Endodermal cell (in vitro differentiated cells): ENCODE measurements at regions not wholly inside any gene's neighbourhood (a gene's known extent, or its start where the extent isn't known, plus 50 kb on each side); places are given as distances from the start of the nearest gene placed in this dataset.
"Not testable (repeated sequence)": the region's sequence is repeated elsewhere in the genome, so short reads cannot be mapped to it uniquely, and the experiment has no call there.

Experiments used
- DNase-seq: peaks from one replicate; pipeline ENCODE4 v3.0.0-alpha.2; 2017
- H3K27ac ChIP-seq: 2 replicates; pipeline ENCODE4 v1.5.1; 2013; ENCODE audit warnings: mild to moderate bottlenecking, low read depth, low read length, moderate library complexity
- H3K27me3 ChIP-seq: 2 replicates; pipeline ENCODE4 v1.6.1; 2013; ENCODE audit warnings: mild to moderate bottlenecking, low read length, moderate library complexity; ENCODE audit not compliant: insufficient read depth, control insufficient read depth, poor library complexity, severe bottlenecking
- H3K36me3 ChIP-seq: 2 replicates; pipeline ENCODE4 v1.7.0; 2013; ENCODE audit warnings: mild to moderate bottlenecking, low read length, moderate library complexity; ENCODE audit not compliant: control insufficient read depth, insufficient read depth
- H3K4me1 ChIP-seq: one replicate; pipeline ENCODE4 v1.7.0; 2013; ENCODE audit warnings: low read length; ENCODE audit not compliant: control insufficient read depth, insufficient read depth
- H3K4me3 ChIP-seq: 2 replicates; pipeline ENCODE4 v1.5.1; 2013; ENCODE audit warnings: mild to moderate bottlenecking, low read length, moderate library complexity
- H3K9ac ChIP-seq: 2 replicates; pipeline ENCODE4 v1.6.1; 2013; ENCODE audit warnings: mild to moderate bottlenecking, low read length, moderate library complexity; ENCODE audit not compliant: poor library complexity, severe bottlenecking; ENCODE audit errors: extremely low read depth
- H3K9me3 ChIP-seq: 2 replicates; pipeline ENCODE4 v1.6.1; 2013; ENCODE audit warnings: mild to moderate bottlenecking, low read length, moderate library complexity; ENCODE audit not compliant: control insufficient read depth
- H3K27ac Mint-ChIP-seq: 2 replicates; pipeline ENCODE4 v1.8.0; 2020; ENCODE audit warnings: mixed read lengths
- H3K27me3 Mint-ChIP-seq: 2 replicates; pipeline ENCODE4 v1.8.0; 2021; ENCODE audit warnings: mild to moderate bottlenecking, mixed read lengths; ENCODE audit not compliant: insufficient read depth
- H3K36me3 Mint-ChIP-seq: 2 replicates; pipeline ENCODE4 v1.8.0; 2020; ENCODE audit warnings: low read depth, mixed read lengths
- H3K4me1 Mint-ChIP-seq: 2 replicates; pipeline ENCODE4 v1.8.0; 2020; ENCODE audit warnings: mixed read lengths
- H3K4me3 Mint-ChIP-seq: 2 replicates; pipeline ENCODE4 v1.8.0; 2020; ENCODE audit warnings: mild to moderate bottlenecking, moderate library complexity, mixed read lengths
- H3K9me3 Mint-ChIP-seq: 2 replicates; pipeline ENCODE4 v1.8.0; 2020; ENCODE audit warnings: mild to moderate bottlenecking, mixed read lengths
- CTCF ChIP-seq: fragments of 200-600 bp; sonication (generic); conservative IDR thresholded peaks from 2 replicates; pipeline ENCODE4 v1.5.0; 2021; ENCODE audit warnings: antibody characterized with exemption, mild to moderate bottlenecking
- WGBS, 2 experiments: methylation state at CpG; one replicate each; pipeline versions ENCODE4 v1.1.5 to v1.1.7; 2013; ENCODE audit warnings: missing lambda C conversion rate in 2 of 2, mixed read lengths in 1 of 2; ENCODE audit not compliant: insufficient coverage in 1 of 2, insufficient read length in 1 of 2; 5-methylcytosine and 5-hydroxymethylcytosine counted together

GRCh38 chr2:166647935-166648334 is 153.9 kb upstream of the SCN7A start:
- H3K4me1 ChIP-seq, result no peaks in the 10 kb centered on the region
- DNase-seq, result no peak

GRCh38 chr2:166643980-166644379 is 149.9 kb upstream of the SCN7A start:
- TF ChIP-seq CTCF, result no peak
- Histone ChIP-seq H3K9ac (no peak overlapping the region), H3K4me3 (no peak overlapping the region), H3K27ac (no peak overlapping the region), H3K27me3 (no peaks in the 10 kb centered on the region), H3K4me1 (no peaks in the 10 kb centered on the region), H3K36me3 (no peaks in the 10 kb centered on the region), H3K9me3 (peaks cover 22% of the 10 kb centered on the region)
- H3K27ac Mint-ChIP-seq, result no peak overlapping the region
- DNase-seq, result no peak
- 100% methylated on average over 1 of the region's 1 CpG; no CpG with 5 or more reads in 1 of the 2 experiments for WGBS, 2 experiments
- H3K36me3 Mint-ChIP-seq, result peaks cover 2% of the 10 kb centered on the region
- H3K4me3 Mint-ChIP-seq, result no peak overlapping the region
- H3K4me1 Mint-ChIP-seq, result no peaks in the 10 kb centered on the region
- no peaks in the 10 kb centered on the region for H3K27me3 Mint-ChIP-seq
- peaks cover 14% of the 10 kb centered on the region for H3K9me3 Mint-ChIP-seq

More at GRCh38 chr2:166647935-166648334, 153.9 kb upstream of the SCN7A start:
- no peak overlapping the region for H3K27ac Mint-ChIP-seq
- H3K4me1 Mint-ChIP-seq, result peaks cover 8% of the 10 kb centered on the region
- Histone ChIP-seq H3K4me3 (no peak overlapping the region), H3K36me3 (no peaks in the 10 kb centered on the region), H3K9me3 (peaks cover 3% of the 10 kb centered on the region), H3K27me3 (no peaks in the 10 kb centered on the region), H3K27ac (no peak overlapping the region), H3K9ac (no peak overlapping the region)
- no peak for TF ChIP-seq CTCF
- no peaks in the 10 kb centered on the region for H3K9me3 Mint-ChIP-seq
- 67 to 96% methylated on average over 1 to 2 of the region's 2 CpGs for WGBS, 2 experiments
- H3K27me3 Mint-ChIP-seq, result no peaks in the 10 kb centered on the region
- H3K36me3 Mint-ChIP-seq, result no peaks in the 10 kb centered on the region
- no peak overlapping the region for H3K4me3 Mint-ChIP-seq

DNA sequence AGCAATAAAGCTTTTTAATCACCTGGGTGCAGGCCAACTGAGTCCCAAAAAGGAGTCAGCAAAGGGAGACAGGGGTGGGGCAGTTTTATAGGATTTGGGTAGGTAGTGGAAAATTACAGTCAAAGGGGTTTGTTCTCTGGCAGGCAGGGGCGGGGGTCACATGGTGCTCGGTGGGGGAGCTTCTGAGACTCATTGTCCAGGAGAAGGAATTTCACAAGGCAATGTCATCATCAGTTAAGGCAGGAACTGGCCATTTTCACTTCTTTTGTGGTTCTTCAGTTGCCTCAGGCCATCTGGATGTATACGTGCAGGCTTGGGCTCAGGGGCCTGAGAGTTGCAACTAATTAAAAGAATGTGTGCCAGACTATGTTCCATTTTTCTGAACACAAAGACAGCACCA is 147.5 kb upstream of the SCN7A start:
- H3K27ac Mint-ChIP-seq, H3K4me1 Mint-ChIP-seq, H3K4me3 Mint-ChIP-seq, H3K36me3 Mint-ChIP-seq, H3K27me3 Mint-ChIP-seq, H3K27ac ChIP-seq, H3K9ac ChIP-seq, H3K4me3 ChIP-seq, H3K36me3 ChIP-seq, H3K27me3 ChIP-seq, H3K4me1 ChIP-seq: not testable (repeated sequence)
- H3K9me3 ChIP-seq, result peaks cover 22% of the 10 kb centered on the region
- 82 to 96% methylated on average over 1 to 3 of the region's 3 CpGs for WGBS, 2 experiments
- peak; percentile 65 for DNase-seq
- H3K9me3 Mint-ChIP-seq, result peaks cover 14% of the 10 kb centered on the region

GRCh38 chr2:166637051-166637450 is 143.0 kb upstream of the SCN7A start:
- no peaks in the 10 kb centered on the region for H3K4me1 Mint-ChIP-seq
- Histone ChIP-seq H3K27ac (no peak overlapping the region), H3K9me3 (peaks cover 11% of the 10 kb centered on the region), H3K36me3 (no peaks in the 10 kb centered on the region), H3K4me3 (no peak overlapping the region), H3K27me3 (no peaks in the 10 kb centered on the region), H3K9ac (no peak overlapping the region), H3K4me1 (no peaks in the 10 kb centered on the region)
- DNase-seq, result no peak
- TF ChIP-seq CTCF, result no peak
- H3K27ac Mint-ChIP-seq, result no peak overlapping the region
- no peaks in the 10 kb centered on the region for H3K27me3 Mint-ChIP-seq
- H3K9me3 Mint-ChIP-seq, result peaks cover 10% of the 10 kb centered on the region
- WGBS, 2 experiments, result 91 to 100% methylated on average over 1 of the region's 1 CpG
- peaks cover 2% of the 10 kb centered on the region for H3K36me3 Mint-ChIP-seq
- no peak overlapping the region for H3K4me3 Mint-ChIP-seq
